Stimulated activated CD8-positive, alpha-beta memory T cell treated with anti-CD3 and anti-CD28 coated beads, Interleukin-4, amount 100 ng/mL, for 24 hours (primary cell): ENCODE measurements at regions not wholly inside any gene's neighbourhood (a gene's known extent, or its start where the extent isn't known, plus 50 kb on each side); places are given as distances from the start of the nearest gene placed in this dataset.

Experiments
- DNase-seq: peaks from one replicate; pipeline ENCODE4 v3.0.0-alpha.2; 2020; ENCODE audit warnings: low read depth

- DNase-seq, result no peak
Measured at GRCh38 chr2:64221935-64222334, 77.7 kb upstream of the PELI1 start.

DNA sequence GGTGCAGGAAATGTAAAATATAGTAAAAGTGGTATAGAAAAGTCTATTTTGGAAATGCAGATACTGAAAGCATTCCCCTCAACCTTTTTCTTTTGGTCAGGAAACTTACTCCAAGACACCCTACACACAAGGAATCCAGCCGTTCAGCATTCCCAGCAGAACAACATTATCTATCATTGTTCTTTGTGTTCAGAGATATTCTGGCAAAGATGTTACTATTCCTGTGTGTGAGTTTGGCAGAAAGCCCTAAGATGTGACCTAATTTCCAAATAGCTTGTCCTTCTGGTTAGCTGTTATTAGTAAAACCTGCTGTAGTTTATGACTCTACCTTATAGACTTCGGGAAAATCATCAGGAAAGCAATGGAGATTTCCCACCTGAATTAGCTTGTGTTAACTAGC is 78.1 kb upstream of the PELI1 start:
- DNase-seq, result no peak

DNA sequence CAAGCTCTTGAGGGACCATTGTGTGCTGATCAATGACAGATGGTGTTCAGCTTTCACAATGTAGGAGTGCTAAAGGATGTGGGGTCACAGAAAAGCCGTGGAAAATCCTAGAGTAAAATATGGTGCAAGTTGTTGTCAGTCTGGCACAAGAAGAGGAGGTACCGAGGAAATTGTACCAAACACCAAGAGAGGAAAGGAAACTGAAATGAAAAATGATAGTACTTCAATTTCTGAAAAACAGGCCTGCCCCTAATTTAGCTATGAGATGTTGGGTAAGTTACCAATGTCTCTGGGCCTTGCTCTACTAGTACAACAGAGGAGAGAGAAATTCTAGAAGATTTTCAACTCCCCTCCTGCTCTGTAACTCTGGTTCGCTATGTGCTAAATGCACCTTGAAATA is 78.8 kb upstream of the PELI1 start:
- no peak for DNase-seq

- DNase-seq, result no peak
Measured at GRCh38 chr2:64225491-64225890, 81.3 kb upstream of the PELI1 start.

GRCh38 chr2:64226611-64227010 is 82.4 kb upstream of the PELI1 start:
- DNase-seq, result no peak

DNA sequence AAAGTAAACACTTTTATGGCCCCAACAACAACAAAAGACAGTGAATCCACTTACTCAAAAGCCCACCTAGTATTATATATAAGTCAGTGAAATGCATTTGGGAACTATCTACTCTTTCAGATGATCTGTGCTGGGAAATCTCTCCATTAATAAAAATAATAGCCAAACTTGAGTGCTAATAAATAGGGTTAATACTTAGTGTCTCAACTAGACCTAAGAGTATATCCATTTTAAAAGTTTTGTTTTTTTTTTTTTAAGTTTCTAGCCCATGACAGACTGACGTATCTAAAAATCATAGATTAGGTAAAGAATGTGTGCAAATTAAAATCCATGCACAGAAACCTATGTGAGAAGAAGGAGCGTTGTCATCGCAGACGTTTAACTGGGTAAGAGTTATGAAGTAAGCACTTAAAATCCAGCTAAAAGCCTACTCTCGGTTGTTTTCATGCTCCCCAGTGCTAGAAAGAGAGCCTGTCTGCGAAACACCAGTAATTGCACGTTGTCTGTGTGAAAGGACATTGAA is 83.4 kb upstream of the PELI1 start:
- DNase-seq, result no peak

DNA sequence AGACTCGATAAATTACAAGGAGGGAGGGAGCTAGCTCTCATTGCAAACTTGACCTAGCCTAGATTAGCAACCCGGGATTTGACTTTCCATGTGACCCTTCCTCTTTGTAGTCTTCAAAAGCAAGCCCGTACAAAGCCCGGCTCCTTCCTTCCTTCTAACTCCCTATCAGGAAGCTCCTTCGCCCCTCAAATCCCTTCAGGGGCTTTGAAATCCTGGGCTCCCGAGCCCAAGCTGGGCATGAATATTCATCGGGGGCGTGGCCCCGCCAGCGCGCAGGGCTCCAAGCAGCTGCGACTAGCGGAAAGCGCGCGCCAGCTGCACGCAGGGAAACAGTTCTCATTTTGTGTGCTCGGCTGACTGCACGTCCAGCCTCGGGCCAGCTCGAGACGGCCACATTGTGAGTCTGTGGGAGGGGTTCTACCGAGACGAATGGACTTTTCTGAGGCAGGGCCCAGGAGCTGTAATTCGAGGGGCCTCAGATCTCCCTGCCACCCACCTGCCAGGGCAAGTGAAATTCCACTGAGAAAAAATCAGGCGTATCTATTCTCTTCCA is 84.0 kb upstream of the PELI1 start:
- peak; percentile 52 for DNase-seq

GRCh38 chr2:64228918-64229317 is 84.7 kb upstream of the PELI1 start:
- DNase-seq, result no peak

DNA sequence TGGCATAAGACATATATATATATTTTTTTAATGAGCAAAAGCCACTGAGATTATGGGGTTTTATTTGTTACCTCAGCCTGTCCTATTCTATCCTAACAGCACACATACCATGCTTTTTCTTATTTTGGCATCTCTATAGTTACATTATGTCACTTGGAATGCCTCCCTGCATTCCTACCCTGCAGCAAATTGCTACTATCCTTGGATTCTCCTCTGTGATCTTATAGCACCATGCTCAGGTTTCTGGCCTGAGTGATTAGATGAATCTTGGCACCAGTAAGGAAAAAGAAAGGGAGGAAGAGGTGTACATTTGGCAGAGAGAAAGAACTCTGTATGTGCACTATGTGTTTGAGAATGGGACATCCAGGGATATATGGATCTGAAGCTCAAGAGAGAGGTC is 86.3 kb upstream of the PELI1 start:
- DNase-seq, result no peak

GRCh38 chr2:64232266-64232665 is 88.0 kb upstream of the PELI1 start:
- no peak for DNase-seq

- DNase-seq, result no peak
Measured at GRCh38 chr2:64233376-64233922, 89.2 kb upstream of the PELI1 start.

- DNase-seq, result no peak
Measured at GRCh38 chr2:64234150-64234549, 89.9 kb upstream of the PELI1 start.

- DNase-seq, result no peak
Measured at GRCh38 chr2:64234785-64235184, 90.6 kb upstream of the PELI1 start.

- DNase-seq, result no peak
Measured at GRCh38 chr2:64237266-64237665, 93.0 kb upstream of the PELI1 start.

DNA sequence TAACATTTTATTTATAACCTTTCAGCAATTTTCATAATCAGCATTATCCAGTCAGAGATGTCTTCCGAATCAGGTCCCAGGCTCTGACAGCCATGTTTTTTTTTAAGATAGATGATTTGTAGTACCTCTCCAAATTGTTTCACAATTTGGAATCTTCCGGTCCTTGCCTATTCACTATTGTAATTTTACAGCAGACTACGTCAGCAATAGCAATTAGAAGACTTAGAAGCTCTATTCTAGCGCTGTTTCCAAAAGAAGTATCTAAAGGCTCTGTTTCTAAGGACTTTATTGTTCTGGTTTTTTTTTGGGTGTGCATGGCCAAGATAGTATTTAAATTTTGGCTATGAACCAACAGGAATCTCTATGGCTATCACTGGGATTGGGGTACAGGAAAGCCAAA is 94.6 kb upstream of the PELI1 start:
- DNase-seq, result no peak

GRCh38 chr2:64243081-64244036 is 99.1 kb upstream of the PELI1 start:
- no peak for DNase-seq

DNA sequence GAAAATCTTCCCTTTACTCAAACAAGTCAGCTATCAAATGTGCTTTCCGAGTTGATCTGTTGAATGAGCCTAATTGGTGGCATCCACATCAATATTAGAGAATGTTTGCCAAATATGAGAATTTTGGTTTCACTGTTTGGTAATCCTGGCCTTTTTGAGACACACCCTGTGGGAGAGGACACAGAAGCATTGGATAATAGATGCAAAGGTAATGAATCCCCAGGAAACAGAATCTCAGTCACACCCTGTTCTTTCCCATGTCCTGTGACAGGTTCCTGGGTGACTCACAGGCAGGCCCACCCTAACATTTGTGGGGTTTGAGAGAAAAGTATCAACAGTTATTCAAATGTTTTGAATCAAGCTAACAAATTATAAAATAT is 99.8 kb upstream of the PELI1 start:
- no peak for DNase-seq

GRCh38 chr2:64245631-64246030 is 101.4 kb upstream of the PELI1 start:
- DNase-seq, result no peak

DNA sequence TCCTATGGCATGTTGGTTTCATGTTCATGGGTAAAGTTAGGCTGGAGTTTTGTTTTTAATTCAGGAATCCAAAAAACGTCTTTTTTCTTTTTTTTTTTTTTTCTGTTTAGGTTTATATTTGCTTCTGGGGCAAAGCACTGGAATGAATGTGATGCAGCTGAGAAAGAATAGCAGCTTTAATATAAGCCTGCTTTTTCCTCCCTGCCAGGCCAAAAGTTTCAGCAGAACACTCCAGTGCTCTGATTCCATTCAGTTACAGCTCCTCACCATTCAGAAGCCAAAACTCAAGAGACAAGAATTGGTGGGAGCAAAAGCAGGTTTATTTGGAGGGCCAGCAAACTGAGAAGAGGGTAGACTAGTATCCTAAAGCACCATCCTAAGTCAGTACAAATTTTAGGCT is 102.7 kb upstream of the PELI1 start:
- DNase-seq, result no peak

GRCh38 chr2:64249426-64249825 is 105.2 kb upstream of the PELI1 start:
- no peak for DNase-seq

- no peak for DNase-seq
Measured at GRCh38 chr2:64250063-64250462, 105.8 kb upstream of the PELI1 start.

GRCh38 chr2:64250751-64251423 is 106.7 kb upstream of the PELI1 start:
- DNase-seq, result no peak
